Superior temporal gyrus (tissue), 1 donor: ENCODE measurements at regions not wholly inside any gene's neighbourhood (a gene's known extent, or its start where the extent isn't known, plus 50 kb on each side); places are given as distances from the start of the nearest gene placed in this dataset.

Experiments
- DNase-seq: peaks from one replicate; pipeline ENCODE4 v3.0.0-alpha.2; 2016; ENCODE audit errors: extremely low spot score

GRCh38 chr4:8774071-8774470 lies 97.6 kb downstream of the HMX1 start:
- DNase-seq, result no peak

- DNase-seq, result no peak
These were observed 98.3 kb downstream of the HMX1 start for GRCh38 chr4:8773124-8773931.

DNA sequence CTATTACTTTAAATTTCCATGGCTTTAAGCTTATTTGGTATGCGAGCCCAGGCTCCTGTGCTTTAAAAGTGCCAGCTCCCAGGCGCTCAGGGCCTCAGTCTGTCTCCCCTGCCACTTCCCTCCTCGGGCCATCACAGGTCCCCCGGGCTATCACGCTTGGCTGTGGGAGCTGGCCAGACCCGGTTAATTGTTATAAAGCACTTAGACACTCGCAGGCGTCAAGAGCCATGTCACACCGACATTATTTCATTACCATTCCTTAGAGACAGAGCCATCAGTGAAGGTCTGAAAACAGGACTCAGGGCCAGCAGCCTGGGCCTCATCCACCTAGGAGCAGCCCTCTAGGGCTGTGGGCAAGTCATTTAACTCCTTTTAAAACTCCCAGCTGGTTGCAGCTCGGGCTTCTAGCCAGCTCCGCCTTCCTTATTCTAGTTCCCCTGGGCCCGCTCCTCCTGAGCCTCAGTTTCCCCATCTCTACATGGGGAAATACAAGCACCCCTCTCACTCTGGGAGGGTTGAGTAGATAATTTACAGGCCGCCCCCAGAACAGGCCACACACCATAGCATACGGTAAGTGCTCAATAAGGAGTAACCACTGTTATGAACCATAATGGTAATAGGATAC lies 99.0 kb downstream of the HMX1 start:
- DNase-seq, result no peak

DNA sequence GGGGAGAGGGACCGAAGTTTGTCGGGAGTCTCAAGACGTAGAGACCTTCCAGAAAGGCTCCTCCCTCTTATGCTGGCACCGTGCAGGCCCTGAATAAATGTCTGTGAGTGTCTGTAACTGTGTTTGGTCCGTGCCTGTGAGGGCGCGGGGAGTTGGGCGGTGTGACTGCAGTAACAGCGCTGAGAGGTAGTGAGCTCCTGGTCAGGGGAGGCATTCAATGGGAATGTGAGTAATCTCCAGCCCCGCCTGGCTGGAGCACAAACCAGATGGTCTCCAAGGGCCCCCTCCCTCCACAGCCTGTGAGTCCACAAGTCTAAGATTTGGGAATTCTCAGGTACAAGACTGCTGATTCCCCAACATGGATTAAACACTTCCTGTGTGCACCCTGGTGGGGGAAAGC lies 100.0 kb downstream of the HMX1 start:
- DNase-seq, result no peak

DNA sequence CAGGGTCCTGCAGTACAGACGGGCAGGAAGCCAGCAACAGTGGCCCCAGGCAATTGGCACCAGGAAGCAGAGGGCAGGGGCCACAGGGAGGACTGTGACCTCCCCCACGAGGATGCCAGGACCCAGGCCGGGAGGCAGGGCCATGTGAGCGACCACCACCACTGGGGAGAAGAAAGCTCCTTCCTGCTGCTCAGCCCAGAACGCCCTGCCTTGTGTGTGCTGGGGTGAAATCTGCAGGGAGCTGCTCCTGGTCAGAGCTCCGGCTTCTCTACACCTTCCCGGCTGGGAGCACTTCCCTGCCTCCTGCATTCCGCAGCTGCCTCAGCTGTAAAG lies 100.4 kb downstream of the HMX1 start:
- DNase-seq, result no peak

DNA sequence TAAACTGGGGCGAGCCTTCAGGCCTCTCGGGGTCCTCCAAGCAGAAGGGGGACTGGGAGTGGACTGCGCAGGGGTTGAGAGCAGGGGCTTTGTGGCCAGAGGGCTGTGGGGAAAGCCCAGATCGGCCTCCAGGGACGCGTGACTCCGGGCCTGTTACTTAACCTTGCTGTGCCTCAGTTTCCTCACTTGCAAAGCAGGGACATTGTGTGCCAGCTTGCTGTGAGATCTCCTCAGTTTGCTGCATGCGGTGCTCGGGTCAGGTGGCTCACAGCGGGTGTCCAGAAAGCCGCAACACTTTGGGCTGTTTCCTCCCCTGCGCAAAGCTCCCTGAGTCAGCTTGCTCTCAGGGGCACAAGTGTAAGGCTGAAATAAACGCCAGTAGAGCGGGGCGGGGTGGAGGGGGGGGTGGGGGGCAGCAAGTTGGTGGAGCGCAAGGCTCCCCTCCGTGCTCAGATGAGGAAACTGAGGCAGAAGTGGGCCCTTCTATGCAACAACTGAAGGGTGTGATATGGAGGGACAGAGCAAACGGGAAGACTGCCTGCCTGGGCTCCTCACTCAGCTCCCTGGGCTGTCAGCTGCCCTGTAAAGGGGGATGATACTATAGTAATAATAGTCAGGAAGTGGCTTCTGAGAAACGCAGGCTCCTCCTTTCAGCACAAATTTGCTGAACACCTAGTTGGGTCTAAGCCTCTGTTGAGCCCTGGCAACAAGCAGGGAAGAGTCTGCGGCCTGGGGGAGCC lies 101.0 kb downstream of the HMX1 start:
- no peak for DNase-seq

- no peak for DNase-seq
These were observed 101.8 kb downstream of the HMX1 start for GRCh38 chr4:8769645-8770517.

DNA sequence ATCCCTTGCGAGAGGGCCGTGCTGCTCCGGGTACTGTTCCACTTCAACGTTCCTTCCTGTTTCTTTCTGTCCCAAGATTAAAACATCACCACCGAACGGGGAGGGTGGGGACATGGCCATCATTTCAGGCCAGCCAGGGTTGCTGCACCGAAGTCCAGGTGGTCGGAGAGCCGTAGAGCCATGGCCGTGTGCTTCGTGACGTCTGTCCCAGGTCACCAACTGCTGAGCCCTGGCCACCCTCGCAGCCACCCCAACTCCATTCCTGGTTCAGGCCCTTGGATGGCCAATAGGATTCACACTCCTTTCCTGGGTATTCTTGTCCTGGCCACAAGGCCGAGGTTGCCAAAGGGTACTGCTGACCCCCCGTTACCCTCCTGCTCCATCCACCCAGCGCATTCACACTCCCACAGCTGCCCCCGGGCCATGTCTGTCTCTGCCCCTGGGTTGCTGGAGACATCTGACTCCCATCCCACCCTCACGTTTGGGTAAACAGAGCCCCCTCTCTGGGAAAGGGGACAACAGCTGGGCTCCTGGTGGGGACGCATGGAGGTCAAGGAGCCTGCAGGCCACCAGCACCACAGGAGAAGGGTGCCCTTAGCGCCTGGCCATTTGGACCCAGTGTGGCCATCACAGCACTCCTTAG lies 103.2 kb downstream of the HMX1 start:
- DNase-seq, result no peak

GRCh38 chr4:8766610-8767009 lies 105.0 kb downstream of the HMX1 start:
- no peak for DNase-seq

DNA sequence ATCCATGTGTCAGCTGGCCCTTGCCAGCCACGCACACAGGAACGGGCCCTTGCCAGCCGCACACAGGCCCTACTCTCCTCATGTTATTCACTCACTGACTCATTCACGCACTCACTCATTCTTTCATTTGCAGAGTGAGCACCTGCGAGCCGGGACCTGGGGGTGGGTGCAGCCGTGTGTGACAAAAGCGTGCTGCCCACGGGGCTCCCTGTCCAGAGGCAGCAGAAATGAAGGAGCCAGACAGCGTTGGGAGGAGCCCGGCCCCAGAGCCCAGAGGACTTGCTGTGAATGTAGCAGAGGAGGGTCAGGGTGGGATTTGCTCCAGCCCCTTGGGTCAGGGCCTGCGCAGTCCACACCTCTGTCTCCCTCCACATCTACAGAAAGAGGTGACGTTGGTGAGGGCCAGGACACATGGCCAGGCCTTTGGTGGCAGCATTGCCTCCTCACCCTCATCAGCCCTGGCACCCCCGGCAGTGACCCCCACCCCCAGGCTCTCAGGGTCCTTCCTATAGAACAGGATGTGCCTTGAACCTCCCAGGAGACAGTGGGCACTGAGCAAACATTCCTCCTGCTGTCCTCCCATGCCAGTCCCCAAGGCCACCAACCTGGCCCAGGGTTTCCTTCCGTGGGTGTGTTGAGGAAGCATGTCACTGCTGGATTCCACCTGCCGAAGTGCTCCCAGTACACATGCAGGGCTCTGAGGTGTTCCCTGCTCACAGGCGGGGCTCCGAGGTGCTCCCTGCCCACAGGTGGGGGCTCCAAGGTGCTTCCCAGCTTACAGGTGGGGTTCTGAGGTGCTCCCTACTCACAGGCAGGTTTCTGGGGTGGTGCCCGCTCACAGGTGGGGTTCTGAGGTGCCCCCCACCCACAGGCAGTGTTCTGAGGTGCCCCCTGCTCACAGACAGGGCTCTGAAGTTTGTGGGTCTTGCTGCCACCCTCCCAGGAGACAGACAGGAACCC lies 105.7 kb downstream of the HMX1 start:
- DNase-seq, result no peak

GRCh38 chr4:8765084-8765483 lies 106.6 kb downstream of the HMX1 start:
- DNase-seq, result no peak

DNA sequence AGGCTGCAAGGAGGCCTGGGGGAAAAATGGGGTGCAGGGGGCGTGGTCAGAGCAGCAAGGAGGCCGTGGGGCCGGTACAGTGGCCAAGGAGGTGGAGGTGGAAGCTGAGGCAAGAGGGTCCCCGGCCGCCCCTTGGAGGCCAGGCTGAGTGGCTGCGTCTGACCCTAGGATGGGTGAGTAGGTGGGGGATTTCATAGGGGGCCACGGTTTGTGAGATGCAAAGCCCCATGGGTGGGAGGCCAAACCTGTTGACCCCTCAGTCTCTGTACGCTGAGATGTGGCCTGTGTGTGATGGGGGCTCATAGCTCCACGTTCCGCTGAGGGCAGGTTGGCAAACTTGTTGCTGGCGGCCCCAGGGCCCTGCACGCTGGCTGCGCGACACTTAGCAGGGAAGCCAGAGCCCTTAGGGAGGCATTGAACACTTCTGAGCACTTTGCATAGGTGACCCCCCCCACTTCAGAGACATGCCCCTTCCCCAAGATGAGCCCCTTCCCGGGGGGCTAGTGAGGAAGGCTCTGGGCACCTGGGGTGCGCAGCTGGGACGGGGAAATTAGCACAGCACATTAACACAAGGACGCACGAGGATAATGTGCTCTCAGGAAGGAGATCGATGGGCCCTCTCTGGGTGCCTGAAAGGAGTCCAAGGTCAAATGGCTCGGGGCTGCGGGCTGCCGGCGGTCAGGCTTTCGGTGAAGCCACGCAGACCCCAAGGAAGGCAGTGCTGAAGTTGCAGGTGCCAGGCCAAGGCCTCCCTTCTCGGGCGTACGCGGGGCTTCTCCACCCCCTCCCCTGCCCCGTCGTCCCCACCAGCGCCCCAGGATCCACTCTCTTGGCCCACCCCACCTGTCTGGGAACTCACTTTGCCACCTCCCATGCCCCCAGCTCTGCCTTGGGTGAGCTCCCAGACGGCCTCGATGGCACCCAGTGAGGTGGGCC lies 107.4 kb downstream of the HMX1 start:
- DNase-seq, result no peak

- DNase-seq, result no peak
These were observed 108.5 kb downstream of the HMX1 start for GRCh38 chr4:8762951-8763735.

DNA sequence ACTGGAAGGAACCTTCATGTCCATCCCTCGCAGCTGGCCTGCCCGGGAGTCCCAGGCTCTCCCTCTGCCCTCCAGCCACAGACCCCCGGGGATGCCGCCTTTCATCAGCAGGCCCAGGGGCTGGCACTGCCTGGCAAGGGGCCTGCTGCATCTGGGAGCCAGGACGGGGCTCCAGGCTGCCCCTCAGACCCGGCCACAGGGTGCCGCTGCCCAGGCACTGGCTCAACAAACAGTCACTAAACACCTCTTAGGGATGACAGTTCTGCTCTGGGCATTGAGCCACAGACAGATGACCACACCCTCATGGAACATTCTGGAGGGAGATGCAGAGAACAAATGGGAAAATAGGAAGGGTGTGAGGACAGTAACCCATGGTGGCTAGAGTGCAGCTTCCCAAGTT lies 109.3 kb downstream of the HMX1 start:
- DNase-seq, result no peak

GRCh38 chr4:8761824-8762205 lies 109.8 kb downstream of the HMX1 start:
- DNase-seq, result no peak

DNA sequence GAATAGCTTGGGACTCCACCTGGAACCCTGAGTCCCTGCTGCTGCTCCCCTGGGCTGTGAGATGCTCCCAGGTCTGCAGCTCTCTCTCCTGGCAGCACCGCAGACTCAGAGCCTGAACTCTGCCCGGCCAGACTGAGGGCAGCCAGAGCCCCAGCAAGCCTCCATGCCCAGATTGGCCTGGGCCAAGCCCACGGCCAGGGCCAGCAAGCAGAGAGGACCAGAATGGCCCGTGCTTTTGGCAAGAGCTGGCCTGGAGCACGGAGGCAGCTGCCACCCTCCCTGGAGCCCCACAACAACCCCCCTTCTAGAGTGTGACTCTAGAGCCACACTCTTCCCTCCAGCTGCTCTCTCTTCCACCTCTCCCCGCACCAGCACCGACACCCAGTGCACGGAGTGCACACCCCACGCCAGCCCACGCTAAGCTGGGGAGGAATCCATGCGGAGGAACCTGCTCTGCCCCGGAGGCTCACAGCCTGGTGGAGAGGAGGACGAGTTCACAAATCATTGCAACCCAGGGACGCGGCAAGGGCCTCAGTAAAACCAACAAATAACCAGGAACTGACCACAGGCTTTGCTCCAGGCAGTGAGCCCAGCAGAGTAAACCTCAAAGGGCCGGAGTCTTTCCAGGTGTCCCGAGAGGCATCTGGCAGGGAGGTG lies 110.3 kb downstream of the HMX1 start:
- no peak for DNase-seq

- no peak for DNase-seq
These were observed 111.1 kb downstream of the HMX1 start for GRCh38 chr4:8760561-8760960.

DNA sequence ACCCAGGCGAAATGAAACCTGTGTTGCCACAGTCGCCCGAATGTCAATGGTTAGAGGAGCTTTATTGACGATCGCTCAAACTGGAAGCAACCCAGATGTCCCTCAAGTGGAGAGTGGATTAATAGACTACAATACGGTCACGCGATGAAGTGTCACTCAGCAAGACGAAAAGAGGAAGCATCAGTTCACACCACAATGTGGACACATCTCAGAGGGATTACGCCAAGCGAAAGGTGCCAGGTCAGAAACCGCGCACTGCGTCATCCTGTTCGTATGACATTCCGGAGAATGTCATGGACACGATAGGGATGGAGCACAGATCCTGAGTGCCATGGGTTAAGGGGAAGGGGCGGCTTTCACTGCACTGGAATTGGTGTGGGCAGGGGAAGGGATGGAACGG lies 111.7 kb downstream of the HMX1 start:
- DNase-seq, result no peak
